Chondrocyte (in vitro differentiated cells): ENCODE measurements at regions not wholly inside any gene's neighbourhood (a gene's known extent, or its start where the extent isn't known, plus 50 kb on each side); places are given as distances from the start of the nearest gene placed in this dataset.
"Not testable (repeated sequence)": the region's sequence is repeated elsewhere in the genome, so short reads cannot be mapped to it uniquely, and the experiment has no call there.

ENCODE experiments used
- DNase-seq: peaks from one replicate; pipeline ENCODE4 v3.0.0; 2021; ENCODE audit warnings: mixed read lengths, low spot score
- H3K27ac Mint-ChIP-seq: one replicate; pipeline ENCODE4 v1.8.0; 2021; ENCODE audit warnings: mild to moderate bottlenecking, moderate library complexity, mixed read lengths; ENCODE audit not compliant: unreplicated experiment
- H3K27me3 Mint-ChIP-seq: 2 replicates; pipeline ENCODE4 v1.8.0; 2021; ENCODE audit warnings: low read depth, mixed read lengths
- H3K36me3 Mint-ChIP-seq: 2 replicates; pipeline ENCODE4 v1.8.0; 2021; ENCODE audit warnings: low read depth, mixed read lengths
- H3K4me1 Mint-ChIP-seq: 2 replicates; pipeline ENCODE4 v1.8.0; 2021; ENCODE audit warnings: low read depth, mild to moderate bottlenecking, mixed read lengths
- H3K4me3 Mint-ChIP-seq: one replicate; pipeline ENCODE4 v1.8.0; 2021; ENCODE audit warnings: mild to moderate bottlenecking, moderate library complexity, mixed read lengths; ENCODE audit not compliant: unreplicated experiment
- H3K9me3 Mint-ChIP-seq: 2 replicates; pipeline ENCODE4 v1.8.0; 2021; ENCODE audit warnings: low read depth, mixed read lengths
- TF ChIP-seq, protein P1 (sequence below): fragments of 200-600 bp; sonication (generic); IDR thresholded peaks from 2 replicates; pipeline ENCODE4 v1.5.0; 2021; ENCODE audit warnings: antibody characterized with exemption, mild to moderate bottlenecking, moderate library complexity

DNA sequence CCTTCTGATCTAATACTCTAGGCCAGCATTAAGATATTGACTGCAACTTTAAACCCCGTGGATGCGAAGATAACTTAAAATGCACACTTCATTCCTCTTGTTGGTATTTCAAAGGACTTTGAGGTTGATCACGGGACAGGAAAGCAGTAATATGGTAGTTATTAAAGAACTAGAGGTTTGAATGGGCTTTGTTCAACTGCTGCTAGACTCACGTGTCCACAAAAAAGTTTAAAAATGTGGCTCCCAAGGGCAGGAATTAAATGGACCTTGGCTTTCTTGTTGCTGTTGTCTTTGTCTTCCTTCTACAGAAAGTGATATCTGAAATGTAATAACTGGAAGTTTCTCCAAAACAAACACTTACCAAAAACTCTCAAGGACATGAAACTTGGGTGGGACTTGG, 186.3 kb downstream of the XPNPEP1 start:
- no peak for DNase-seq
- TF ChIP-seq, protein P1, sequence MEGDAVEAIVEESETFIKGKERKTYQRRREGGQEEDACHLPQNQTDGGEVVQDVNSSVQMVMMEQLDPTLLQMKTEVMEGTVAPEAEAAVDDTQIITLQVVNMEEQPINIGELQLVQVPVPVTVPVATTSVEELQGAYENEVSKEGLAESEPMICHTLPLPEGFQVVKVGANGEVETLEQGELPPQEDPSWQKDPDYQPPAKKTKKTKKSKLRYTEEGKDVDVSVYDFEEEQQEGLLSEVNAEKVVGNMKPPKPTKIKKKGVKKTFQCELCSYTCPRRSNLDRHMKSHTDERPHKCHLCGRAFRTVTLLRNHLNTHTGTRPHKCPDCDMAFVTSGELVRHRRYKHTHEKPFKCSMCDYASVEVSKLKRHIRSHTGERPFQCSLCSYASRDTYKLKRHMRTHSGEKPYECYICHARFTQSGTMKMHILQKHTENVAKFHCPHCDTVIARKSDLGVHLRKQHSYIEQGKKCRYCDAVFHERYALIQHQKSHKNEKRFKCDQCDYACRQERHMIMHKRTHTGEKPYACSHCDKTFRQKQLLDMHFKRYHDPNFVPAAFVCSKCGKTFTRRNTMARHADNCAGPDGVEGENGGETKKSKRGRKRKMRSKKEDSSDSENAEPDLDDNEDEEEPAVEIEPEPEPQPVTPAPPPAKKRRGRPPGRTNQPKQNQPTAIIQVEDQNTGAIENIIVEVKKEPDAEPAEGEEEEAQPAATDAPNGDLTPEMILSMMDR = no peak
- Mint-ChIP-seq H3K9me3 (no peaks in the 10 kb centered on the region), H3K27ac (no peak overlapping the region), H3K4me3 (no peak overlapping the region), H3K27me3 (peaks cover 2% of the 10 kb centered on the region), H3K36me3 (no peaks in the 10 kb centered on the region), H3K4me1 (peaks cover 5% of the 10 kb centered on the region)

DNA sequence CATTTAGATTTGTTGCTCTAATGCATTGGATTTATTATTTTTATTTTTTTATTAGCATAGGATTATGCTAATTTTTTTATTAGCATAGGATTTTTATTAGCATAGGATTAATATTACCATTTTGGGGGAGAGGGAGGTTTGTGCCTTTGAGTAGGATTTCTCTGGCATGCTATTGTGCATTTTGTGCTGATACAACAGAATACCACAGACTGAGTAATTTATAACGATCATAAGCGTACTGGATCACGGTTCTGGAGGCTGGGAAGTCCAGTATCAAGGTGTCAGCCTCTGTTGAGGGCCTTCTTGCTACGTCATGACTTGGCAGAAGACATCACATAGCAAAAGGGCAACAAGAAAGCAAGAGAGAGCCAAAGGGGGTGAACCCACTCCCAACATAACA, 187.5 kb downstream of the XPNPEP1 start:
- TF ChIP-seq, protein P1 = no peak
- Mint-ChIP-seq H3K27ac (no peak overlapping the region), H3K4me1 (peaks cover 5% of the 10 kb centered on the region), H3K36me3 (no peaks in the 10 kb centered on the region), H3K27me3 (peaks cover 2% of the 10 kb centered on the region), H3K9me3 (no peaks in the 10 kb centered on the region), H3K4me3 (no peak overlapping the region)
- DNase-seq = no peak

DNA sequence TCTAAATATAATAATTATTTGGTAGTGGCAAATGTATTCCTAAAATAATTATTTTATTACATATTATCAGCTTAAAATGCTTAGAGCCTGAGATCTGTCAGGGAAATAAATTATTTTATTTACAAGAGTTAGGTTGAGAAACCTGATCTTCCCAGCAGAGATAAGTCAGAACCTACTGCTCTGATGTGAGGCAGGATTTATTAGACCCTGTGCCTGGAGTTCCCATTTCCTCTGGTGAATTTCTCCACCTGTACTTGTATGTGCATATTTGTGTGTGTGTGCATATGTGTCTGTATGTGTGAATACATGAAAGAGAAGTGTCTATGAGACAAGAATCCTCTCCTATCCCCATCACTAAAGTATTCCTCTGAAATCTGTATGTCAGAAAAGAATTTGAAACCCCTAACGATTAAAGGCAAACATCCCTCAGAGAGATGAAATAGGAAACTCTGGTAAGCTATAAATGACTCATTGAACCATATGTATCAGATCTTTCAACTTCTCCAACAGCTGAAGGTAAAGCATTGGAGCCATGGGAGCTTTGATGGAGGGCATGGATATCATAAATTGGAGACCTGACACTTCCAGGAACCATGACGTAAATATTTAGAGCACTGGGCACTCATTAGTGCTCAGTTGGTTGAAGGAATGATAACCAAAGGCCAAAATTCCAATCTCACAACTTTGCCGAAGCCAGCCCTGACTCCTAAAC, 190.9 kb downstream of the XPNPEP1 start:
- Mint-ChIP-seq H3K9me3 (no peaks in the 10 kb centered on the region), H3K4me3 (no peak overlapping the region), H3K27ac (no peak overlapping the region), H3K36me3 (no peaks in the 10 kb centered on the region), H3K4me1 (no peaks in the 10 kb centered on the region), H3K27me3 (peaks cover 2% of the 10 kb centered on the region)
- DNase-seq = no peak
- TF ChIP-seq, protein P1 = no peak

DNA sequence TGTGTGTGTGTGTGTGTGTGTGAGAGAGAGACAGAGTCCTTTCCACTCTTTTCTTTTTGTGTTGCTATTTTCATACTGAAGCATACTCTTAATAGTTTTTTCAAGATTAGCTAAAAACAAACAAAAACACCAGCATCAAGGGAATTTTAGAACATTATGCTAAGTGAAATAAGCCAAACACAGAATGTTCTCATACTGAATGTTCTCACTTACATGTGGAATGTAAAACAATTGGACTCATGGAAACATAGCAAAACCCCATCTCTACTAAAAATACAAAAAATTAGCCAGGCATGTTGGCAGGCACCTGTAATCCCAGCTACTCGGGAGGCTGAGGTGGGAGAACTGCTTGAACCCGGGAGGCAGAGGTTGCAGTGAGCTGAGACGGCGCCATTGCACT, 193.4 kb downstream of the XPNPEP1 start:
- not testable (repeated sequence) for H3K4me1 Mint-ChIP-seq, H3K36me3 Mint-ChIP-seq, H3K27me3 Mint-ChIP-seq

DNA sequence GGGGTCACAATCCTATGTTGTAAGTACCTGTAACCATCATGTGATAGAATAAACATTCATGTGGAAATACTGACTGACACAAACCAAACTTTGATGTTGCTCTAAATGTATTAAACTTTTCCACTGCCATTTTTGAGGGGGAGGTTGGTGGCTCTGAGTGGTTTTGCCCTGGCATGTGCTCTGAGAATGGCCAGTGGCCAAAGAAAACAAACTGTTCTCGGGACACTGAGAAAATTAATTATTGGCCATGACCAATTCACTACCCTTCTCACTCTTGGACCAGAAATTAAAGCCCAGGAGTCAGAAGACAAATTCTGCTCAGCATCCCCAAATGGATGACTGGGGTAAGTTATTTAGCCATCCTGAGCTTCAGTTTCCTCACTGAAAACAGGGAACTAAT, 195.9 kb downstream of the XPNPEP1 start:
- no peaks in the 10 kb centered on the region for H3K36me3 Mint-ChIP-seq
- H3K27ac Mint-ChIP-seq = no peak overlapping the region
- no peak for DNase-seq
- H3K27me3 Mint-ChIP-seq = peaks cover 2% of the 10 kb centered on the region
- H3K4me1 Mint-ChIP-seq = no peaks in the 10 kb centered on the region
- TF ChIP-seq, protein P1 = no peak
- H3K9me3 Mint-ChIP-seq = no peaks in the 10 kb centered on the region
- no peak overlapping the region for H3K4me3 Mint-ChIP-seq

More for the DNA sequence above, 193.4 kb downstream of the XPNPEP1 start:
- not testable (repeated sequence) for H3K4me3 Mint-ChIP-seq, H3K9me3 Mint-ChIP-seq, DNase-seq, H3K27ac Mint-ChIP-seq

DNA sequence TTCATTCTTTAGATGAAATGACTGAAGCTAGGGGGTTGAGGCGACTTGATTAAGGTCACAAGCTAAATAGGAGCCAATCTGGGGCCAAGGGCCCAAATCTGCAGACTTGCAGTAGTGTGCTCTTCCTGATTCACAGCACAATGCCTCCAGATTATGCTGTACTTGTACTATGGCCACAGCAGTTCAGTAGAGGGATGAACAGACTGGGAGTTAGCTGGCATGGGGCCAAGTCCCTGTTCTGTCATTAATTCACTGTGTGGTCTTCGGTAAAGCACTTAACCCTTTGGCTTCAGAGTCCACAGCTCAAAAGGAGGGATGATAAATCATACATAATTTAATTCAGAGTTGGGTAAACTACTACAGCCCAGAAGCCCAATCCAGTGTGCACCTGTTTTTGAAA, 196.8 kb downstream of the XPNPEP1 start:
- Mint-ChIP-seq H3K36me3 (no peaks in the 10 kb centered on the region), H3K27ac (no peak overlapping the region), H3K27me3 (peaks cover 3% of the 10 kb centered on the region), H3K4me1 (no peaks in the 10 kb centered on the region), H3K9me3 (no peaks in the 10 kb centered on the region), H3K4me3 (no peak overlapping the region)
- TF ChIP-seq, protein P1 = no peak
- no peak for DNase-seq
